A673 (cell line): ENCODE measurements at regions not wholly inside any gene's neighbourhood (a gene's known extent, or its start where the extent isn't known, plus 50 kb on each side); places are given as distances from the start of the nearest gene placed in this dataset.

Source experiments
- EZH2 ChIP-seq: fragments of 200-600 bp; sonication (generic); IDR thresholded peaks from 2 replicates; pipeline ENCODE4 v1.6.1; 2017; ENCODE audit warnings: borderline replicate concordance, low read depth, mild to moderate bottlenecking, mixed read lengths, antibody characterized with exemption, low read length; ENCODE audit not compliant: poor library complexity, severe bottlenecking
- TF ChIP-seq, protein P1 (sequence below): fragments of 300-800, 200-600 bp; sonication (generic); conservative IDR thresholded peaks from 2 replicates; pipeline ENCODE4 v1.5.1; 2017; ENCODE audit warnings: low read depth, mild to moderate bottlenecking, antibody characterized with exemption, low read length, moderate library complexity, mixed read lengths

DNA sequence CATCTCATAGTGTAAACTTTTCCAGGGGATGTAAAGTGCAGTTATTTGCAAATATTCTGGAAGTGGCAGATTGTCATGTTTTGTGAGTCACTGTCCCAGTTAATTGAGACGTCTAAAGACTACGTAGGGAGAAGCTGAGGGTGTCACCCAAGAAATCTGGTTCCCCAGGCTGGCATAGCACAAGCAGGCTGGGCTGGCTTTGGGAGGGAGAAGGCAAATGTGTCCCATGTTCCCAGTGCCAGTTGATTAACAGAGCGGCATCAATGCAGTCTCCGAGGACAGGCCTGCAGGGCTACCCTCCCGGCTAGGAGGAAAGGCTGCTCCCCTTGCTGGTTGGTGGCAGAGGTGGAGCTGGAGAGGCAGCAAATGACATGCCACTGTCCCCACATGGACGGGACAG lies 388.3 kb upstream of the MKI67 start:
- TF ChIP-seq, protein P1, sequence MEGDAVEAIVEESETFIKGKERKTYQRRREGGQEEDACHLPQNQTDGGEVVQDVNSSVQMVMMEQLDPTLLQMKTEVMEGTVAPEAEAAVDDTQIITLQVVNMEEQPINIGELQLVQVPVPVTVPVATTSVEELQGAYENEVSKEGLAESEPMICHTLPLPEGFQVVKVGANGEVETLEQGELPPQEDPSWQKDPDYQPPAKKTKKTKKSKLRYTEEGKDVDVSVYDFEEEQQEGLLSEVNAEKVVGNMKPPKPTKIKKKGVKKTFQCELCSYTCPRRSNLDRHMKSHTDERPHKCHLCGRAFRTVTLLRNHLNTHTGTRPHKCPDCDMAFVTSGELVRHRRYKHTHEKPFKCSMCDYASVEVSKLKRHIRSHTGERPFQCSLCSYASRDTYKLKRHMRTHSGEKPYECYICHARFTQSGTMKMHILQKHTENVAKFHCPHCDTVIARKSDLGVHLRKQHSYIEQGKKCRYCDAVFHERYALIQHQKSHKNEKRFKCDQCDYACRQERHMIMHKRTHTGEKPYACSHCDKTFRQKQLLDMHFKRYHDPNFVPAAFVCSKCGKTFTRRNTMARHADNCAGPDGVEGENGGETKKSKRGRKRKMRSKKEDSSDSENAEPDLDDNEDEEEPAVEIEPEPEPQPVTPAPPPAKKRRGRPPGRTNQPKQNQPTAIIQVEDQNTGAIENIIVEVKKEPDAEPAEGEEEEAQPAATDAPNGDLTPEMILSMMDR: no peak
- TF ChIP-seq EZH2: no peak
